ENCODE measurements at regions not wholly inside any gene's neighbourhood (a gene's known extent, or its start where the extent isn't known, plus 50 kb on each side); places are given as distances from the start of the nearest gene placed in this dataset.
"Not testable (repeated sequence)": the region's sequence is repeated elsewhere in the genome, so short reads cannot be mapped to it uniquely, and the experiment has no call there.

DNA sequence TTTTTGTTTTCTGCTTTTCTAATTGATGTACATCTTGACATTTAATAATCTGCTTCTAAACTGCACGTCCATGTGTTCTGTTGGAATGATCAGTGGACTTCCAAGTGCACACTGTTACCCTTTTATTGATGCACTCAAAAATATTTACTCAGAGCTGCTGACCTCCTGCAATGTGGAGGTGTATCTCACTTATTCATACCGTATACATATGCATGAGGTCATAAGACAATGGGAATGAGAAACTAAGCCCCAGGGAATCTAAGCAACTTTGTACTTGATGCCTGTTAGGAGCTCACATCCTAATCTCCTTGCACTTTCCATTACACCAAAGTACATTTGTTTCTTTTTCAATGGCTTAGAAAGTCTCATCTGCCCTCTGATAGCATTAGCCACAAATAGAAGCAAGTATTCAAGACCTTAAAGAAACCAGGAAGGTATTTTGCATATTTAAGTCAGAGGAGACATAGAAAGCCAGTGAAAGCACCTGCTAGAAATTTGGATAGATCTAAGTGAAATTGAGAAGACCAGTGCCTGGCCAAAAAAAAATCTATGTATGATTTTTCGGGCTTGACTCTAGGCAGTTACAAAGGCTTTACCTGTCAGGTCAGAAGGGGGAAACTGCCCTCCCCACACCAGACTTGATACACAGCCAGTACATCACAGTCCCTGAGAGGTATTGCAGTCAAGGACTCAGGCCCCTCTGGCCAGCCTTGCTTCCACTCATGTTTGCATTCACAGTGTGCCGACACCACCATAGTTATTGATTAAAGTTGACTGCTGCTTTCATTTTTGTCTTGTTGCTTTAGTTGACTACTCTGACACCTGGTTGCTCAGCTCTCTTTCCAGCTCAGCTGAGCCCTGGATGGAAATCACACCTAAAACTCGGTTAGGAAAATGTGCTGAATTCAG, 391.7 kb upstream of the CYRIA start:
- no peak for DNase-seq

DNA sequence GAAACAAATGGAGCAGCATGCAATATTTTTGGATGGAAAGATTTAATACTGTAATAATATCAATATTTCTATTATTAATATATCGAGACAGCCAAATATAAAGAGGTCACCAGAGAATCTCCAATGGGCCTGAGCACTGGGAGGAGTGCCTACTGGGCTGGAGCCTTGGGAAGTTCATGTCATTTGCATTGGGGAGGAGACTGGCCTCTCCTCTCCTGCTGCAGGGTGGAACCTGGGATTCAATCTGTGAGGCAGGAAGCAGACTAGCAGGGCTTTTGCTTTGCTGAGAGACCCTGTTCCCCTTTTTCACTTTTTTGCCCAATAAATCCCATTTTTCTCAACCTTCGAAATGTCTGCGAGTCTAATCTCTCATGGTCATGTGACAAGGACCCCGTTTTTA, 390.6 kb upstream of the CYRIA start:
- DNase-seq = no peak

- no peak for DNase-seq
Measured at GRCh38 chr2:17052001-17052400, 386.4 kb upstream of the CYRIA start.

GRCh38 chr2:17051538-17051937, 385.9 kb upstream of the CYRIA start:
- DNase-seq = no peak

DNA sequence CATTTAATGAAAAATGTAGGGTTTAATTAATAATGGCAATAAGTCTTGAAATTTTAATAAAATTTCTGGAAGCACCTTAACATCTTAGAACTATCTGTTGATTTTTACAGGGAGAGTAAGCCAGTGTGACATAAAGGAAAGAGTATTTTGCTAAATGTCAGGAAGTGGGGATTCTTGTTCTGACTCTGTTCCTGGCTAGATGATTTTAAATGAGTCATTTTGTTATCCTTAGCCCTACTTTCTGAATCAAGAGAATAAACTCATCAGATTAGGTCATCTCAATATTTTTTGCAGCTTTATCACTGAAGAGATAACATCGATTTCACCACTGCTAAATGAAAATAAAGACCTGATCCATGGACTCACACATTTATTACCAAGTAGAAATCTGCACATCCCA, 377.5 kb upstream of the CYRIA start:
- no peak for DNase-seq

- no peak for DNase-seq
Measured at GRCh38 chr2:17036361-17036760, 370.7 kb upstream of the CYRIA start.

DNA sequence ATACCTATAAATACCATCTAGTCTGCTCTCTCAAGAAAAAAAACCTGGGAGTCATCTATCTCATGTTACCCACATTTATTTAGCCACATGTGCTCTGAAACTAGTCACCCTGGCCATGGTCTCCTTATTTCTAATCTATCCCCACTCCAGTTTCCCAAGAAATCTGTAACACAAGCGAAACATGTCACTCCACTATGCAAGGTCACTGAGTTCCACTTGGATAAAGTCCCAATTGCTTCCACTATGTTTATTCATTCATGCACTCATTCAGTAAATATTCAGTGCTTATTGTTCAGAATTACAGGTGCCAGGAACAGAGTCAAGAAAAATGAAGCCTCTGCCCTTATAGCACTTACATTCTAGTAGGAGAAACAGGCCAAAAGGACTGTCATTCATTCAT, 369.4 kb upstream of the CYRIA start:
- no peak for DNase-seq

DNA sequence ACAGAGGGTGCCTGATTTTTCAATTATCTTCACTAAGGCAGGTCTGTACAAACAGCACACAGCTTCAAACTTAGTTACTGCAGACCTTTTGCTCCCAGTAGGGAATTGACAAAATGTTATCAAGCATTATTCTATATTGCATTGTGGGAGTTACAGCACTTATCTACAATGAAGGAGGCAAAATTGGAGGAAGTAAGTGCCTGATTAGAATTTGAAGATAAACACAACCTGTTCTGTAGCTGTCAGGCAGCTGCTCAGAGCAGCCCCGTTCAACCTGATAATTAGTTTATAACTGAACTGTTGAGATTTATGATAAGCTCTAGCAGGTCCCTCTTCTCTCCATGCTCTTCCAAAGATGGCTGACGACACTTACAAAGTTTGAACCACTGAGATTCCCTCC, 364.4 kb upstream of the CYRIA start:
- no peak for DNase-seq

- no peak for DNase-seq
Measured at GRCh38 chr2:17012297-17012696, 346.7 kb upstream of the CYRIA start.

- no peak for DNase-seq
Measured at GRCh38 chr2:17010104-17010503, 344.5 kb upstream of the CYRIA start.

GRCh38 chr2:17000184-17000482, 334.5 kb upstream of the CYRIA start:
- no peak for DNase-seq

DNA sequence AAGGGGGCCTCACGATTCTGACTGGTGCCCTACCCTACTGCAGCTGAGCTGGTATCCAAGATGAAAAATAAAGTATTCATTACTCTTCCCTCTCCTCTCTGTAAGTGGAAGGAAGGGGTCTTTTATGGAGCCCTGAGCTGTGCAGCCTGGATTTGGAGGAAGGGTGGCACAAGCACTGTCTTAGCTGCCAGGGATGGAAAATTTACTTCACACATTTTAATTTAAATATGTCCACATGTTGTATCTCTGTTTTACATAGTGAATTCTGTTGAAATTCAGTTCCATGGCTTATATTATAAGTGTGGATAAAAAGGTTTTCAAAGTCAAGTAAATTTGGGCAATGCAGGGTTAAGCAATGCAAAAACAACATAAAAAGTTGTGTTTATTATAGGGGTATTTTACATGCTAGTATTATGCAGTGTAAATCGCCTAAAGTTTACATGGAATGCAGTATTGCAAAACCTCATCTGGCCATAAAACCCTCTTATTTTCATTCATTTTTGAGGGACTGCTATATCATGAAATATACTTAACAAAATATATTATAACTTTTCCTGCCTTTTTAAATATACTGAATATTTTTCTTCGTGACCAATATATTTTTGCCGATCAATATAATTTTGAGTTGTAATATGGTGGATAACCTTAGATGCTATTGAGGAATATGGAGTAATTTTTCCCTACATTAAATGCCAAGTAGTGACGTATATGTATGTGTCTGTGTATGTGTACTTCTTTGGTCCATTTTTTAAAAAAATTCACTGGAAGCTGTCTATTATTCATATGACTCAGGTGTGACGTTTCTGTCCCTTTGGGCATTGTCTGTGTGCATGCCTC, 333.9 kb upstream of the CYRIA start:
- no peak for DNase-seq

DNA sequence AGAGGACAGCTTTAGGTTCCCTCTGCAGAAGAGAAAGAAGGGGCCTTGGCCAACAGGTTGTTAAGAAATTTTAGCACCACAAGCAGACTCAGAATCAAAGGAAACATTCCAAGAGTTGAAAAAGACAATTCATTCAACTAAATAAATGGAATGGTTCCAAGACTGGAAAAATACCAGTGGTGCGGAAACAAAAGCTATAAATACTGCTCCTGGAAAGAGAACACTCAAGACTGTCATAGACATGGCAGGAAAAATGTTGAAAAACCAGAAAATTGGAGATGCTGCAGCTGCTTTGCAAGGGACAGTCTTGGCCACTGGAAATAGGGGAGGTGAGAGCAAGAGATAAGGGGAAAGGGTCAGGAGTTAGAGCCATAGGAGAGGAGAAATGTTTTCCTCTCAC, 312.7 kb upstream of the CYRIA start:
- no peak for DNase-seq

- no peak for DNase-seq
Measured at GRCh38 chr2:16974688-16975087, 309.1 kb upstream of the CYRIA start.

DNA sequence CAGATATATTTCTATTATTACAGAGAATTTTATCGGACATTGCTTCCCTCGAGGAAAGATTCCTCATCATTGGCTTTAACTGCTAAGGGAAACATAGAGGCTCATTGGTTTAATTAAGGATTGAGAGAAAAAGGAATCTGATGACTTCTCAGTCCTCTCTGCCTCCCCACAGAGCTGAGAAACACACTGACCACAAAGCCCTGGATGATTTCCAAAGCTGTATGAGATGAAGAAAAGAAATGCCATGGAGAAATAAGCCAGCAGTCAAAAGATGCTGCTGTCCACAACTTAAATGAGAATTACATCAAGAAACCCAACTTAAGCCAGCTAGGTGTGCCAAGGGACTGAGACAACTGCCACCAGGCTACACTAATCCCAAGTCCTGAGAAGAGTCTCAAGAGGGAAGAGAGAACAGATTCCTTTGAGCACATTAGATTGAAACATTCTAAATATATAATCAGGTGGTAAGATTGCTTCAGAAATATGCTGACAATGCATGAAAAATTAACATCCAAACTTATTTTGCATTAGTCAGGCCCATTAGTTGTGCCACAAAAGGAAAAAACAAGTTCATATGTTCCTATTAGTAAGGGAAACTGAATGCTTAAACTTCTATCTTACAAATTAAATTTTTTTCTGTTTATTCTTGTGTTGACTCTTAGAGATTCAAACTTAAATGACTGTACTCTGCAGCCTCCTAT, 308.1 kb upstream of the CYRIA start:
- DNase-seq = no peak

DNA sequence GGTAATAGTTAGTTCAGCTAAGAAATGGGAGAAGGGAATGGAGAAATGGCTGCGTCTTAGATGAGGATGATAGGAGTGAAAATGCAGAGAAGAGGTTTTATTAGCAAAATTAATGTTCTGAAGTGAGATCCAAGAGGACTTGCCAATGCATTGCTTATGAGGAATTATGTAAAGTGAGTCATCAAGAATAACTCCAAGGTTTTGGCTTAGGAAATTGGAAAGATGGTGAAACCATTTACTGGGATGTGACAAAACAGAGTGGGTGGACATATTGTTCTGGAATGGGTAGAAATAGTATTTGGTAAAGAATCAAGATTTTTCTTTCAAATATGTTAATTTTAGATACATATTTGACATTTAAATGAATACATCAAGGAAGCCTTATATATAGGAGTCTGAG, 306.6 kb upstream of the CYRIA start:
- no peak for DNase-seq

DNA sequence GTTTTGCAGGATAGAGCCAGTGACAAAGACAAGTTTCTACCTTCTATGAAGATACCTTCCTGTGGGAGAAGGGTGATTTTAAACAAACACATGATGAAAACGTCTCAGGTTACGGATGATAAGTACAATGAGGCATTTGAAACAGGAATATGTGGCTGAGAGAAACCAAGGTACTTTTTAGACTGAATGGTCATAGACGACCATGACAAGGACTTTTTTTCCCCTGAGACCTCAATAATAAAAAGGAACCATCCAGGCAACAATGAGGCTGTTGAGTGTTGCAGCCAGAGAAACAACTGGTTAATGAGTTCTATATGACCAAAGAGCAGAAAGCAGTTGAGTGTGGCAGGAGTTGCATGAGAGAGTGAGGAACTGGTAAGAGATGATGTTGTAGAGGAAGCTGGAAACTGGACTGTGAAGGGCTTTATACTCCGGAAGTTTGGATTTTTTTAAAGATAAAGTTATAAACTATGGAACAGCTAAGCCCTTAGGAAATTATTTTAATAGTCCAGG, 306.1 kb upstream of the CYRIA start:
- no peak for DNase-seq

DNA sequence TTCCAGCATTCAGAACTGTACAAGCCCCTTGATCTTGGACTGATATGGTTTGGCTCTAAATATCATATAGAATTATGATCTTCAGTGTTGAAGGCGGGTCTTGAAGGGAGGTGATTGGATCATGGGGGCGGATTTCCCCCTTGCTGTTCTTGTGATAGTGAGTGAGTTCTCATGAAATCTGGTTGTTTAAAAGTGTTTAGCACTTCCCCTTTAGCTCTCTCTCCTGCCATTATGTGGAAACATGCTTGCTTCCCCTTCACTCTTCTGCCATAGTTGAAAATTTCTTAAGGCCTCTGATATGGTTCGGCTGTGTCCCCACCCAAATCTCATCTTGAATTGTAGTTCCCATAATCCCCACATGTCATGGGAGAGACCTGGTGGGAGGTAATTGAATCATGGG, 305.3 kb upstream of the CYRIA start:
- DNase-seq = not testable (repeated sequence)

- DNase-seq = no peak
Measured at GRCh38 chr2:16962505-16962904, 296.9 kb upstream of the CYRIA start.

DNA sequence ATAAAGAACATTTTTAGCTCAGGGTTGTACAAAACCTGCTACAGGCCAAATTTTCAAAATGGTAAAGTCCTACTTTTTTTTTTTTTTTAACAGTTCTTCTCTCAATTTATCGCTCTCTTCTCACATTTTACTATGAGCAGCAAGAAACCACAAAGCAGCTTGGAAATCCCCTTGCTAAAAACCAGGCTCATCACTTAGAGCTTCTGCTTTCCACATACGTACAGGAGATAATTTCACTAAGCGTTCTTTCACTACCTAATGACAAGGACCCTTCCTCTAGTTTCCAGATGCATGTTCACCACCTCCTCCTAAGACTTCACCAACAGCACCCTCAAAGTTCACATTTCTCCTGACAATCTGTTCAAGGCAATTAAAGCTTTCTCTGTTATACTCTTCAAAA, 294.9 kb upstream of the CYRIA start:
- no peak for DNase-seq

GRCh38 chr2:16958266-16958665, 292.6 kb upstream of the CYRIA start:
- DNase-seq = no peak

GRCh38 chr2:16952805-16953204, 287.2 kb upstream of the CYRIA start:
- no peak for DNase-seq

DNA sequence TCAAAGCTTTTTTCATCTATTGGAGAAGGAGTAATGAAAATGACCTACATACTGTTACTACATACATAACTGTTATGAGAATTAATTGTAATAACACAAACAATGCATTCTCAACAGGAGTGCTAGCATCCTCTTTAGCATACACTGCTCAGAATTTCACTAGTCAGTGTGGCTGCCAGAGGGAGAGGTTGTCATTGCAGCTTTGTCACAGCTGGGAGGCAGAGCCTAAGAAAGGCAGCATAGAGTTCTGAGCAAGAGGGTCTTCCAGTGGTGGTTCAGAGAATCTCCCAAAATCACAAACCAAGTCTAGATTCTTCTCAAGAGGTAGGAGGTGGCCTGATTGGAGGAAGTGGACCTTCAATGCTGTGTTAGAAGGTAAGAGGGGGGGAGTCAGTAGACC, 286.7 kb upstream of the CYRIA start:
- no peak for DNase-seq

DNA sequence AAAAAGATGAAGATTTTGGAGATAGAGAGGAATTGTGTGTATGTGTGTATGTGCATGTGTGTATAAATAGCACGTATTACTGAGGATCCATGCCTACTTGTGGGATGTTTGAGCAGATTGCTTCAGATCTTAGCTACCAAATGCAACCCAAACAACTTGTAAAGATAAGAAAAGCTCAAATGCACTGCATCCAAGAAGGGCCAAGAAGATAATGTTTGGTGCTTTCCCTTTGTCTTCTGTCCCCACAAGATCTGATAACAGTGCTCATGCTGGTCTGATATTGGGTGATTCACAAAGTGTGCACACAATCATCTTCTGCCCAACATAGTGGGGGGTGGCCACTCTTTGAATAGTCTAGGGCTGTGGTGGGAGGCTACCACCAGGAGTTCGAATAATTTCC, 284.8 kb upstream of the CYRIA start:
- DNase-seq = no peak

All from stimulated activated CD4-positive, alpha-beta T cell treated with anti-CD3 and anti-CD28 coated beads, Interleukin-2, amount 100 ng/mL, for 24 hours (primary cell).